NCI-H1694 treated with DMSO at 0.1 percent for 48 hours (cell line): ENCODE measurements at regions not wholly inside any gene's neighbourhood (a gene's known extent, or its start where the extent isn't known, plus 50 kb on each side); places are given as distances from the start of the nearest gene placed in this dataset.
A peak's percentile ranks its signal among the peaks of the same experiment; 100 is the strongest.

Experiments used
- DNase-seq: peaks from one replicate; lab custom pipeline; 2025; lab: John Stamatoyannopoulos, UW

DNA sequence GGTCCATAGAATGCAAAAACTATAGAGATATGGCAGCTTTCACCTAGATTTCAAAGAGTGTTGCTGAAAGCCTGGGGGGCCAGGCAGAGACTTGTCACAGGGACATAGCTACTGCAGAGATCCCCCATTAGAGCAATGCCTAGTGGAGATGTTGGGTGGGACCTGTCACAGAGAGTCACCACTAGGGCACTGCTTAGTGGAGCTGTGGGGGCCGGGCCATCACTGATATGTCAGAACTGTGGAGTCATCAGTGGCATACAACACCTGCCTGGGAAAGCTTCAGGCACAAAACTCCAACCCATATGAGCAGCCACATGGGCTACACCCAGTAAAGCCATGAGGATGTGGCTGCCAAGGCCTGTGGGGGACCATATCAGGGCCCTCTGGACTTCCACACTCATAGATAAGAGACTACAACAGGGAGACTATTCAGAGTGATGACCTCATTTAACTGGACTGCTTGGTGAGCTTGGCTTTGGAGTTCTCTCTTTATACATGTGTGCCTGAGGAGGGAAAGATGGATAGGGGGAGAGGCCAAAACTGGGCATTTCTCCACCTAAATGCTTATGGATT, 176.3 kb downstream of the ZNF621 start:
- no peak for DNase-seq

DNA sequence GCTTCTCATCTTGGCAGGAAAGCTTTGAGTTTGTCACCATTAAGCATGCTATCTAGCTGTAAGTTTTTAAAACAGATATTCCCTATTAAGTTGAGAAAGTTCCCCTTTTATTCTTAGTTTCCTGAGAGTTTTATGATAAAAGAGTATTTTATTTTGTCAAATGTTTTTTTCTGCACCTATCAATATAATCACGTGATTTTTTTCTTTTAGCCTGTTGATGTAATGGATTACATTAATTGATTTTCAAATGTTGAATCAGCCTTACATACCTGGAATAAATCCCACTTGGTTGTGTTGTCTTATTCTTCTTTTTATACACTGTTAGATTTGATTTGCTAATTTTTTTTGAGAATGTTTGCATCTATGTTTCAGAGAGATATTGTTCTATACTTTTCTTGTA, 179.5 kb downstream of the ZNF621 start:
- DNase-seq, result no peak

GRCh38 chr3:40705663-40706062, 180.9 kb downstream of the ZNF621 start:
- DNase-seq, result no peak

DNA sequence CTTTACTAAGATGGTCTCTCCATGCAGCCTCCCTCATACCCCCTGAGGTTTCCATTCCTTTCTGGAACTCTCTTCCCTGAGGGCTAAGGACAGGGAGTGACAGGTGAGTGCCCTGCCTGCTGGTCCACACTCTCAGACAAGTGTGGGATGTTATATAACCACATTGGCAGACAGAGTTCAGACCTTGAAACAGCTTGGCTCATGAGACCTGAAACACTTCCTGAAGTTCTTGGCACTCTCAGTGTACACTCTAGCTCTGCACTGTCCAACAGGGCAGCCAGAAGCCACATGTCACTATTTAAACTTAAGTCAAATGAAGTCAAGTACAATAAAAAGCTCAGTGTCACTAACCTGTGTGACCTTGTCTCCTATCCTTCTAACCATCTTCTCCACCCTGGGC, 188.5 kb downstream of the ZNF621 start:
- DNase-seq, result no peak

GRCh38 chr3:40713795-40714194, 189.0 kb downstream of the ZNF621 start:
- DNase-seq, result no peak

GRCh38 chr3:40714771-40715345, 190.1 kb downstream of the ZNF621 start:
- no peak for DNase-seq

DNA sequence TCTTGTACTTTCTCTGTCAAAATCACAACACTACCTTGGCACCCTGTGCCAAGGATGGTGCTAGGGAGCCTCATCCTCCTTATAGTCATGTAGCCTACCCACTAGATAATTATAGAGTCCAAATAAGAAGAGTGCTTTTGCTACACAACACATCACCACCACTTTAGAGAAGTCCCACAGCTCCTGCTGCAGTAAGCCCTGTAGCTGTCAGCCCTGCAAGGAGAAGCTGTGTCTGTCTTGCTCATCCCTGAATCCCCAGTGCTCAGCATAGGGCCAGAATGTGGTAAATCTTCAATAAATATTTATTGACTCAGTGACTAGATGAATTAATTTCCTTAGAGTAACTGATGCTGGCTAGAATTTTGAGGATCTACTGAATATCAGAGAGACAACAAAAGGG, 190.8 kb downstream of the ZNF621 start:
- no peak for DNase-seq

DNA sequence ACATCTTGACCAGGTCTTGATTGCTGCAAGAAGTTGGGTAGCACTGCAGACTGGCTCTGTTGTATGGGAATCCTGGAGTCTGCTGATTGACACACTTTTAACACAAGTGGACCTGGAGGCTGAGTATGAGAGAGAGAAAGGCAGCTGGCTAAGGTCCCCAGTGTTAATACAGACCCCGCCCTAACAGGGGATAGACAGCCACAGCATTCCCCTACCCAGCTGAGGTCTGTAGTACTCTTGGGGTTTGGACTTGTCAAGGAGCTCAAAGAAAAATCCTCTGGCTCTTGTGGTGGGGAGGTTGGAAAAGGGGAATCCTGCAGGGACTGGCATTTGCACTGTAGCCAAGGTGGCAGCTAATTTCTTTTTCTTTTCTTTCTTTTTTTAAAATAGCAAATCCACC, 192.7 kb downstream of the ZNF621 start:
- no peak for DNase-seq

GRCh38 chr3:40718209-40718608, 193.4 kb downstream of the ZNF621 start:
- no peak for DNase-seq

DNA sequence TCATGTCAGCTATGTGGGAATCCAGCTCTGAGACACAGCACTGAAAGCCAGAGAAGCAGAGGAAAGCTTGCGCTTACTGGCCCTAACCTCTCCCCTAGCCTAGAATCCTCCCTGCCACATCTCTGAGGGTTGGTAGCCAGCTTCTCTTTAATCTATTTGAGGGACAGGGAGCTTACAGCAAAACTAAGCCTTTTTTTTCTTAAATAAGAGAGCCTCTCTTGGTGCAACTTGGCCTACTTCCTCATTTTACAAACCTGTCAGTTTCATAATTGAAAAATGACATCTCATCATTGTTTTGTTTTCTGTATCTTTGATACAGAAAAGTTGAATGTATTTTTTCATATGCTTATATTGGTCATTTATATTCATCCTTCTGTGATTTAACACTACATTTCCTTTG, 193.9 kb downstream of the ZNF621 start:
- no peak for DNase-seq

DNA sequence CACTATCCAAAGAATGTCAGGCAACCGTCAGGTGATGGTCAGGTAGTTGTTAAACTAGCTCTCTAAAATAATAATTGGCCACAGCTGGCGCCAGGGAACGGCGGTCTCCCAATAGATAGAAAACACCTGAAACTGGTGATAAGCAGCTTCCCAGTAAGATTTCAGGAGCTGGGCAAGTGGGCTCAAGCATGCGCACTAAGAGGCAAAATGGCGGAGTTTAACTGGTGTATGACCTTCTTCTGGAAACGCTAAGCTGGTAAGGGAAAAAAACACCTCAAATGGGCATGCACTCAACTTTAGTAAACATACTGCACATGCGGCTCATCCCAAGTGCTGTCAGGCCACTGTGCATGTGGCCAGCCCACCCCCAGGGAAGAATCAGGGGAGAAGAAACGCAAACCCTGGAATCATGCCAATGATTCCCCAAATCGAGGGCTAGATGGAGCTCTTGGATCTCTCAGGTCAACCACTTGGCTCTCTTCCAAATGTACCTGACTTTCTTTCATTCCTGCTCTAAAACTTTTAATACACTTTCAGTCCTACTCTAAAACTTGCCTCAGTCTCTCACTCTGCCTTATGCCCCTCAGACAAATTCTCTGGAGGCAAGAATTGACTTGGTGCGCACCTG, 195.0 kb downstream of the ZNF621 start:
- no peak for DNase-seq

DNA sequence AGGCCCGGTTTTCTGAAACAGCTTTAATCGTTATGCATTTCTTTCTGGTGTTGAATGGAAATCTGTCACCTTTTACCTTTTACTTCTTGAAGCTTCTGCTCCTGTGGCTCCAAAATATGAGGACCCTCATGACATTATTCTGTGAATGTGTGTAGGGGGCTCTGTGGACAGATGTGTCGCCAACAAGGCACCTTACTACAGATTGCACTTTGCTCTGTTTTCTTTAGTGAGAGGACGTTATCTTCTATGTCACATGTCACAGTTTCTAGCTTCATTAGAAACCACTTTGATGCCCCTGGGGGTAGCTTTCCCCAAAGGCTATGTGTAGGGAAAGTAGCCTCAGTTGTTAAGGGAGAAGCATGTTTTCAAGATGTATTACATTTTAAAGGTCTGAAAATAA, 195.6 kb downstream of the ZNF621 start:
- no peak for DNase-seq

DNA sequence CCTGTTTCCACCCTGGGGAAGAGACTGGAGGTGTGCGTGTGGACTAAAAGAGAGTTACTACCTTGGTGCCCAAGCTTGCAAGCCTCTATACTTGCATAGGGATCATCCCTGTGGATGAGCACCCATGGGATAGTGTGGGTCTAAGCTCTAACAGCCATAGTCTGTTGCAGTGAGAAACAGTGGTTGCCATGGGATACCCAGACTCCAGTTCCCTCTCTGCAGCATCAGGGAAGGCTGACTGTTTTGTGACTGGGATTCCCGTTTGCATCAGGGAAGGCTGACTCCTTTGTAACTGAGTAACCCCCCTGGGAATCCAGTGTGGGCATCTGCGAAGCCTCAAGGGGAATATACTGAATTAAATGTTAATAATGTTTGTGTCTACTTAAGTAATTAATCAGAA, 196.1 kb downstream of the ZNF621 start:
- no peak for DNase-seq

DNA sequence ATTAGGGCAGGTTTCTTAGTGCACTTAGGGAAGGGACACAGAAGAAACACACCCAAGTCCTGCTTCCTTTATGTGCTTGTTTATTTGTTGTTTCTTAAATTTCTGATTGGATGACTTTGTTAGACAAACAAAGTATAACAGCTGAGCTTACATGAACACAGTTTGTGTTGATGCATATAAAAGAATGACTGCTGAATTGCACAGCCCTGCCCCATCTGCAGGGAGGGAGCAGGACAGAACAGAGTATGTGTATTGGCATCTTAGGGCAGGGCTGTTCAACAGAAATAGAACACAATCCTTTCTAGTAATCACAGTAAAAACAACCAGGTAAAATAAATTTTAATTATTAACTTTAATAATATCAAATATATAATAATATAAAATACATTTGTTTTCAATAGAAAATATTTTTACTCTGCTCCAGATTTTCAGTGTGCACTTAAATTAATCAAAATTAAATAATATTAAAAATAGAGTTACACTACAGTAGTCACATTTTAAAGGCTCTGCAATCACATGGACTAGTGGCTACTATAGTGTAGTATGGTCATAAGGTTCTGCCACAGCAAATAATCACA, 198.4 kb downstream of the ZNF621 start:
- DNase-seq, result no peak

GRCh38 chr3:40725031-40725430, 200.3 kb downstream of the ZNF621 start:
- peak; percentile 42 for DNase-seq

GRCh38 chr3:40731445-40731844, 206.7 kb downstream of the ZNF621 start:
- no peak for DNase-seq

DNA sequence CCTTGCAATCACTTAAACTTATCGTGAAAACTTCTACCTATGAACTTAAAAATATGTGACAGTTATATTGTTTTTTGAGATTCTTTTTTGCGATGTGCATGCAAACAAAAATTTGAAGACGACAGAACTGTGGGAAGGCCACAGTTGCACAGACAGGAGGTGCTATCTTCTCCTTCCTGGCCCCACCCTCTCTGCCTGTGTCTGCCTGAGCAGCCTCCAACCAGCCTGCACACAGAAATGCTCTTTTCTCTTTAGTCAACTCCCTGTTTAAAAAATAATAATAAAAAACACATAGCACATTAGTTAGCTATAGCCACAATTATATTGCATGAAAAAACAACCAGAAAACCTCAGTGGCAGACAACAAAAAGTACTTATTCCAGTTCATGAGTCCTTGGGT, 212.2 kb downstream of the ZNF621 start:
- DNase-seq, result no peak

DNA sequence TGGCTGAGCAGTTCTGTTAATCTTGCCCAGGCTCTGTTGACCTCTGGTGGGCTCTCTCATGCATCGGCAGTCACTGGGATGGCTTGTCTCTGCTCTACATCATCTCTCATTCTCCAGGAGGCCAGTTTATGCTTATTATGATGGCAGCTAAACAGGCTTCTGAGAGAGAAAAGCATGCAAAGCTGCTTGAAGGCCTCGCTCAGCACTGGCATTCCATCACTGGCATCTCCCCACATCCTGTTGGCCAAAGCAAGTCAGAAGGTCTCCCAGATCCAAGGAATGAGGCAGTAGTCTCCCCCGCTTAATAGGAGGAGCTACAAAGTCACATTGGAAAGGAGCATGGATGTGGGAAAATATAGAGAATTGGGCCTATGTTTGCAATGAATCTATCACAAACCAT, 212.6 kb downstream of the ZNF621 start:
- no peak for DNase-seq

- DNase-seq, result no peak
Observed at GRCh38 chr3:40739971-40740370, 215.2 kb downstream of the ZNF621 start.

GRCh38 chr3:40741729-40742128, 217.0 kb downstream of the ZNF621 start:
- no peak for DNase-seq

DNA sequence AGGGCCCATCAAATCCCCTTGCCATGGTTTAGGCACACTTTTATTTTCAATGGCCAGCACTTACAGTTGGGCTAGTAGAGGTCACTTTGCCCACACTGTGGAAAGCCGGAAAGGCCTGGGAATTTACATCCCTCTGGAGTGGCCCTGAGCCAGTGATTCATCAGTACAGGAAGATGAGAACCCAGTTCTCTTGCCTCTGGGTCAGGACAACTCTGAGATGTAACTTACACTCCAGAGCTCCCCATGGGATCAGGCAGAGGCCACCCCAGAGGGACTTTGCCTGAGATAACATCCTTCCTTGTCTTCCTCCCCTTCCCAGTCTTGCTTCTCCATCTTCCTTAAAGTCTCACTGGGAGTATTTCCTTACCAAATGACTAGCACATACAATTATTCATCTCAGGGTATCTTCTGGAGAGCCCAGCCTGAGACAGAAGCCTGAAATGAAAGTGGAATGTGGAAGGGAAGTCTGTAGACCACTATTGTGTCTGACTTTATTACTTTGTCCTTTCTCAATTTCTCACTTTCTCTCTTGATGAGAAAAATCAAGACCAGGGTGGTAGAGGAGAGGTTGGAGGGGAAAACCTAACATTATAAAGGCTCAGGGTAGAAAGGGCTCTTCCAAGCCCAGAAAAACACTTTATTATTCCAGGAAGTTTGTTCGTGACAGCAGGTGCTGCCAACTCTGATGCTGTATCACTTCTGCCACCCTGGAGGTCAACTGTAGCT, 220.8 kb downstream of the ZNF621 start:
- DNase-seq, result no peak

DNA sequence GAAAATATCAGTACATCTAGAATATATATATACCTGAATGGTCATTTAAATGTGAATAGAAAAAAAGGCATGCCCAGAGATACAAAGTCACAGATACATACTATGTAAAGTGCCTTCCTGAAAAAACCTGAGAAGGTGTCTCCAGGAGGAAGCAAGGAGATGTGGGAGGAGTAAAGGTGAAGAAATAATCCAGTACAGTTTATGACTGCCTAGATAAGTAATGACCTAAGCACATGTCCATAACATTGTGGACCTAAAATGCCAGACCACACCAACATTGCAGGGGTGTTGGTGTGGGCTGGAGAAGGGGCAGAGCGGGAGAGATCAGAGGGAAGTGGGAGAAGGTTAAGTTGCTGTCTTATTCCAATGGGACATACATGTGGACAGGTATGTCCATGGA, 226.9 kb downstream of the ZNF621 start:
- DNase-seq, result no peak

GRCh38 chr3:40752492-40752891, 227.7 kb downstream of the ZNF621 start:
- DNase-seq, result no peak
